WTC11 (cell line): ENCODE measurements at regions not wholly inside any gene's neighbourhood (a gene's known extent, or its start where the extent isn't known, plus 50 kb on each side); places are given as distances from the start of the nearest gene placed in this dataset.

ENCODE experiments used
- ATAC-seq: fragments of 200-7000 bp; cut with Tn5 transposase; 2 replicates; pipeline ENCODE4 v1.10.0; 2021; ENCODE audit warnings: mild to moderate bottlenecking, moderate library complexity
- CTCF ChIA-PET: fragments of 300-600 bp; sonication (Branson Sonifier 250); formaldehyde crosslinking; loops from one replicate; lab custom pipeline; 2021; ENCODE audit warnings: antibody characterized with exemption; lab: Charles Lee
- POLR2A ChIA-PET: fragments of 350-600 bp; sonication (Branson Sonifier 250); formaldehyde crosslinking; loops from one replicate; lab custom pipeline; 2021; ENCODE audit warnings: antibody characterized with exemption; lab: Charles Lee
- DNase-seq: peaks from one replicate; pipeline ENCODE4 v3.0.0; 2021; ENCODE audit warnings: low spot score
- H3K27ac Mint-ChIP-seq: 2 replicates; pipeline ENCODE4 v1.8.0; 2021; ENCODE audit warnings: mixed read lengths
- H3K27me3 Mint-ChIP-seq: 2 replicates; pipeline ENCODE4 v1.8.0; 2021; ENCODE audit warnings: low read depth, mild to moderate bottlenecking, moderate library complexity, mixed read lengths
- H3K36me3 Mint-ChIP-seq: 2 replicates; pipeline ENCODE4 v1.8.0; 2021; ENCODE audit warnings: mixed read lengths
- H3K4me1 Mint-ChIP-seq: 2 replicates; pipeline ENCODE4 v1.8.0; 2022; ENCODE audit warnings: mixed read lengths
- H3K4me3 Mint-ChIP-seq: 2 replicates; pipeline ENCODE4 v1.8.0; 2021; ENCODE audit warnings: mild to moderate bottlenecking, moderate library complexity, mixed read lengths
- H3K9me3 Mint-ChIP-seq: 2 replicates; pipeline ENCODE4 v1.8.0; 2021; ENCODE audit warnings: mixed read lengths
- ATF6 ChIP-seq: sonication (generic); formaldehyde crosslinking; IDR thresholded peaks from 2 replicates; pipeline ENCODE4 v1.8.1; 2023; ENCODE audit warnings: mild to moderate bottlenecking, missing genetic modification reagents
- ELF4 ChIP-seq: sonication (generic); formaldehyde crosslinking; IDR thresholded peaks from 2 replicates; pipeline ENCODE4 v1.8.1; 2022; ENCODE audit warnings: low read depth, mild to moderate bottlenecking, moderate library complexity, missing genetic modification reagents
- FOXK1 ChIP-seq: sonication (generic); formaldehyde crosslinking; IDR thresholded peaks from 2 replicates; pipeline ENCODE4 v1.8.0; 2022; ENCODE audit warnings: mild to moderate bottlenecking, moderate library complexity, missing genetic modification reagents
- FOXP1 ChIP-seq: sonication (generic); formaldehyde crosslinking; IDR thresholded peaks from 2 replicates; pipeline ENCODE4 v1.8.0; 2022; ENCODE audit warnings: missing genetic modification reagents, mild to moderate bottlenecking, moderate library complexity, borderline replicate concordance
- MYBL2 ChIP-seq: sonication (generic); formaldehyde crosslinking; IDR thresholded peaks from 2 replicates; pipeline ENCODE4 v1.8.1; 2023; ENCODE audit warnings: mild to moderate bottlenecking, moderate library complexity, missing genetic modification reagents
- NR1H2 ChIP-seq: sonication (generic); formaldehyde crosslinking; IDR thresholded peaks from 2 replicates; pipeline ENCODE4 v1.9.0; 2021; ENCODE audit warnings: mild to moderate bottlenecking, moderate library complexity, missing genetic modification reagents
- NR3C1 ChIP-seq: sonication (generic); formaldehyde crosslinking; conservative IDR thresholded peaks from 2 replicates; pipeline ENCODE4 v1.8.1; 2023; ENCODE audit warnings: low read depth, mild to moderate bottlenecking, missing genetic modification reagents
- TEAD4 ChIP-seq: sonication (generic); formaldehyde crosslinking; IDR thresholded peaks from 2 replicates; pipeline ENCODE4 v1.8.0; 2022; ENCODE audit warnings: mild to moderate bottlenecking, missing genetic modification reagents
- ZNF121 ChIP-seq: sonication (generic); formaldehyde crosslinking; IDR thresholded peaks from 2 replicates; pipeline ENCODE4 v1.8.0; 2023; ENCODE audit warnings: missing genetic modification reagents
- ZNF138 ChIP-seq: sonication (generic); formaldehyde crosslinking; conservative IDR thresholded peaks from 2 replicates; pipeline ENCODE4 v1.8.1; 2022; ENCODE audit warnings: mild to moderate bottlenecking, moderate library complexity, missing genetic modification reagents
- ZNF219 ChIP-seq: sonication (generic); formaldehyde crosslinking; IDR thresholded peaks from 2 replicates; pipeline ENCODE4 v1.8.0; 2023; ENCODE audit warnings: missing genetic modification reagents, mild to moderate bottlenecking, borderline replicate concordance
- ZNF416 ChIP-seq: fragments of 250-450 bp; sonication (Bioruptor Pico); IDR thresholded peaks from 2 replicates; pipeline ENCODE4 v1.9.0; 2021; ENCODE audit warnings: mild to moderate bottlenecking, inconsistent platforms
- TF ChIP-seq, protein P1 (sequence below): sonication (generic); formaldehyde crosslinking; IDR thresholded peaks from 2 replicates; pipeline ENCODE4 v1.8.1; 2023; ENCODE audit warnings: mild to moderate bottlenecking, missing genetic modification reagents, moderate library complexity
- TF ChIP-seq, protein P2 (sequence below): fragments of 200-600 bp; IDR thresholded peaks from 2 replicates; pipeline ENCODE4 v1.8.0; 2022; ENCODE audit warnings: antibody characterized with exemption
- TF ChIP-seq, protein P3 (sequence below): sonication (generic); formaldehyde crosslinking; IDR thresholded peaks from 2 replicates; pipeline ENCODE4 v1.8.1; 2023; ENCODE audit warnings: mild to moderate bottlenecking, missing genetic modification reagents, borderline replicate concordance
- TF ChIP-seq, protein P4 (sequence below): fragments of 250-450 bp; sonication (Bioruptor Pico); IDR thresholded peaks from 2 replicates; pipeline ENCODE4 v1.9.0; 2021; ENCODE audit warnings: mild to moderate bottlenecking

- H3K27ac Mint-ChIP-seq, result no peak overlapping the region
- peaks cover under 1% of the 10 kb centered on the region; the same call in 1 of the 2 replicates for H3K27me3 Mint-ChIP-seq
- DNase-seq, result no peak
- ChIA-PET POLR2A (no interaction called here), CTCF (no interaction called here)
- H3K36me3 Mint-ChIP-seq, result 0 out of 2 replicates have a peak, but pooled peaks cover under 1% of the 10 kb centered on the region
- TF ChIP-seq ZNF138 (no peak), FOXK1 (CRISPR knock-in tag) (no peak)
- no peaks in the 10 kb centered on the region for H3K4me1 Mint-ChIP-seq
- H3K4me3 Mint-ChIP-seq, result no peak overlapping the region
- H3K9me3 Mint-ChIP-seq, result peaks cover 13% of the 10 kb centered on the region
- ATAC-seq, result no peak
These were observed 126.9 kb downstream of the GALC start for GRCh38 chr14:87866116-87866515.

GRCh38 chr14:87864356-87865270 lies 128.4 kb downstream of the GALC start:
- TF ChIP-seq ELF4 (CRISPR knock-in tag), result no peak
- TF ChIP-seq MYBL2 (CRISPR knock-in tag), result no peak
- TF ChIP-seq, protein P1, sequence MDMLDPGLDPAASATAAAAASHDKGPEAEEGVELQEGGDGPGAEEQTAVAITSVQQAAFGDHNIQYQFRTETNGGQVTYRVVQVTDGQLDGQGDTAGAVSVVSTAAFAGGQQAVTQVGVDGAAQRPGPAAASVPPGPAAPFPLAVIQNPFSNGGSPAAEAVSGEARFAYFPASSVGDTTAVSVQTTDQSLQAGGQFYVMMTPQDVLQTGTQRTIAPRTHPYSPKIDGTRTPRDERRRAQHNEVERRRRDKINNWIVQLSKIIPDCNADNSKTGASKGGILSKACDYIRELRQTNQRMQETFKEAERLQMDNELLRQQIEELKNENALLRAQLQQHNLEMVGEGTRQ, result no peak
- no peak for TF ChIP-seq ZNF121 (CRISPR knock-in tag)
- TF ChIP-seq, protein P2, sequence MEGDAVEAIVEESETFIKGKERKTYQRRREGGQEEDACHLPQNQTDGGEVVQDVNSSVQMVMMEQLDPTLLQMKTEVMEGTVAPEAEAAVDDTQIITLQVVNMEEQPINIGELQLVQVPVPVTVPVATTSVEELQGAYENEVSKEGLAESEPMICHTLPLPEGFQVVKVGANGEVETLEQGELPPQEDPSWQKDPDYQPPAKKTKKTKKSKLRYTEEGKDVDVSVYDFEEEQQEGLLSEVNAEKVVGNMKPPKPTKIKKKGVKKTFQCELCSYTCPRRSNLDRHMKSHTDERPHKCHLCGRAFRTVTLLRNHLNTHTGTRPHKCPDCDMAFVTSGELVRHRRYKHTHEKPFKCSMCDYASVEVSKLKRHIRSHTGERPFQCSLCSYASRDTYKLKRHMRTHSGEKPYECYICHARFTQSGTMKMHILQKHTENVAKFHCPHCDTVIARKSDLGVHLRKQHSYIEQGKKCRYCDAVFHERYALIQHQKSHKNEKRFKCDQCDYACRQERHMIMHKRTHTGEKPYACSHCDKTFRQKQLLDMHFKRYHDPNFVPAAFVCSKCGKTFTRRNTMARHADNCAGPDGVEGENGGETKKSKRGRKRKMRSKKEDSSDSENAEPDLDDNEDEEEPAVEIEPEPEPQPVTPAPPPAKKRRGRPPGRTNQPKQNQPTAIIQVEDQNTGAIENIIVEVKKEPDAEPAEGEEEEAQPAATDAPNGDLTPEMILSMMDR, result no peak
- no peak for TF ChIP-seq FOXK1 (CRISPR knock-in tag)
- TF ChIP-seq NR3C1 (CRISPR knock-in tag), result no peak
- TF ChIP-seq NR1H2, result no peak
- TF ChIP-seq, protein P3, sequence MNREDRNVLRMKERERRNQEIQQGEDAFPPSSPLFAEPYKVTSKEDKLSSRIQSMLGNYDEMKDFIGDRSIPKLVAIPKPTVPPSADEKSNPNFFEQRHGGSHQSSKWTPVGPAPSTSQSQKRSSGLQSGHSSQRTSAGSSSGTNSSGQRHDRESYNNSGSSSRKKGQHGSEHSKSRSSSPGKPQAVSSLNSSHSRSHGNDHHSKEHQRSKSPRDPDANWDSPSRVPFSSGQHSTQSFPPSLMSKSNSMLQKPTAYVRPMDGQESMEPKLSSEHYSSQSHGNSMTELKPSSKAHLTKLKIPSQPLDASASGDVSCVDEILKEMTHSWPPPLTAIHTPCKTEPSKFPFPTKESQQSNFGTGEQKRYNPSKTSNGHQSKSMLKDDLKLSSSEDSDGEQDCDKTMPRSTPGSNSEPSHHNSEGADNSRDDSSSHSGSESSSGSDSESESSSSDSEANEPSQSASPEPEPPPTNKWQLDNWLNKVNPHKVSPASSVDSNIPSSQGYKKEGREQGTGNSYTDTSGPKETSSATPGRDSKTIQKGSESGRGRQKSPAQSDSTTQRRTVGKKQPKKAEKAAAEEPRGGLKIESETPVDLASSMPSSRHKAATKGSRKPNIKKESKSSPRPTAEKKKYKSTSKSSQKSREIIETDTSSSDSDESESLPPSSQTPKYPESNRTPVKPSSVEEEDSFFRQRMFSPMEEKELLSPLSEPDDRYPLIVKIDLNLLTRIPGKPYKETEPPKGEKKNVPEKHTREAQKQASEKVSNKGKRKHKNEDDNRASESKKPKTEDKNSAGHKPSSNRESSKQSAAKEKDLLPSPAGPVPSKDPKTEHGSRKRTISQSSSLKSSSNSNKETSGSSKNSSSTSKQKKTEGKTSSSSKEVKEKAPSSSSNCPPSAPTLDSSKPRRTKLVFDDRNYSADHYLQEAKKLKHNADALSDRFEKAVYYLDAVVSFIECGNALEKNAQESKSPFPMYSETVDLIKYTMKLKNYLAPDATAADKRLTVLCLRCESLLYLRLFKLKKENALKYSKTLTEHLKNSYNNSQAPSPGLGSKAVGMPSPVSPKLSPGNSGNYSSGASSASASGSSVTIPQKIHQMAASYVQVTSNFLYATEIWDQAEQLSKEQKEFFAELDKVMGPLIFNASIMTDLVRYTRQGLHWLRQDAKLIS (CRISPR knock-in tag), result no peak
- TF ChIP-seq TEAD4 (CRISPR knock-in tag), result no peak
- TF ChIP-seq, protein P4, sequence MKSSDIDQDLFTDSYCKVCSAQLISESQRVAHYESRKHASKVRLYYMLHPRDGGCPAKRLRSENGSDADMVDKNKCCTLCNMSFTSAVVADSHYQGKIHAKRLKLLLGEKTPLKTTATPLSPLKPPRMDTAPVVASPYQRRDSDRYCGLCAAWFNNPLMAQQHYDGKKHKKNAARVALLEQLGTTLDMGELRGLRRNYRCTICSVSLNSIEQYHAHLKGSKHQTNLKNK (CRISPR knock-in tag), result no peak
- TF ChIP-seq ZNF219, result no peak
- TF ChIP-seq ZNF416 (CRISPR knock-in tag), result no peak
- no peak for TF ChIP-seq FOXP1 (CRISPR knock-in tag)
- no peak for TF ChIP-seq ATF6 (CRISPR knock-in tag)
- ChIA-PET CTCF (interaction anchor here (0.8 to 1.1 kb wide), 2 partner anchors 9 to 119 kb away, joined by 3 read pairs; no protein-coding TSS in a partner anchor), POLR2A (no interaction called here)
- Mint-ChIP-seq H3K36me3 (0 out of 2 replicates have a peak, but pooled peaks cover 4% of the 10 kb centered on the region), H3K27me3 (peaks cover 2% of the 10 kb centered on the region; the same call in 1 of the 2 replicates), H3K27ac (no peak overlapping the region), H3K9me3 (peaks cover 23% of the 10 kb centered on the region), H3K4me3 (no peak overlapping the region), H3K4me1 (no peaks in the 10 kb centered on the region)
- no peak for DNase-seq
- ATAC-seq, result no peak
